Endothelial cell (in vitro differentiated cells): ENCODE measurements at regions not wholly inside any gene's neighbourhood (a gene's known extent, or its start where the extent isn't known, plus 50 kb on each side); places are given as distances from the start of the nearest gene placed in this dataset.

Source experiments
- DNase-seq: peaks from one replicate; pipeline ENCODE4 v3.0.0; 2021; ENCODE audit warnings: low spot score
- H3K27ac Mint-ChIP-seq: one replicate; pipeline ENCODE4 v1.8.0; 2021; ENCODE audit warnings: mixed read lengths, inconsistent platforms; ENCODE audit not compliant: unreplicated experiment
- H3K27me3 Mint-ChIP-seq: one replicate; pipeline ENCODE4 v1.8.0; 2021; ENCODE audit warnings: mild to moderate bottlenecking, moderate library complexity, mixed read lengths, inconsistent platforms; ENCODE audit not compliant: unreplicated experiment
- H3K36me3 Mint-ChIP-seq: one replicate; pipeline ENCODE4 v1.8.0; 2021; ENCODE audit warnings: mild to moderate bottlenecking, low read depth, mixed read lengths, inconsistent platforms; ENCODE audit not compliant: unreplicated experiment
- H3K4me1 Mint-ChIP-seq: one replicate; pipeline ENCODE4 v1.8.0; 2021; ENCODE audit warnings: mild to moderate bottlenecking, mixed read lengths, inconsistent platforms; ENCODE audit not compliant: unreplicated experiment
- H3K4me3 Mint-ChIP-seq: one replicate; pipeline ENCODE4 v1.8.0; 2021; ENCODE audit warnings: mild to moderate bottlenecking, mixed read lengths, inconsistent platforms; ENCODE audit not compliant: unreplicated experiment
- H3K9me3 Mint-ChIP-seq: one replicate; pipeline ENCODE4 v1.8.0; 2021; ENCODE audit warnings: mixed read lengths, inconsistent platforms; ENCODE audit not compliant: unreplicated experiment
- CTCF ChIP-seq: fragments of 200-600 bp; sonication (generic); IDR thresholded peaks from one replicate; pipeline ENCODE4 v1.5.0; 2021; ENCODE audit warnings: antibody characterized with exemption; ENCODE audit not compliant: unreplicated experiment

DNA sequence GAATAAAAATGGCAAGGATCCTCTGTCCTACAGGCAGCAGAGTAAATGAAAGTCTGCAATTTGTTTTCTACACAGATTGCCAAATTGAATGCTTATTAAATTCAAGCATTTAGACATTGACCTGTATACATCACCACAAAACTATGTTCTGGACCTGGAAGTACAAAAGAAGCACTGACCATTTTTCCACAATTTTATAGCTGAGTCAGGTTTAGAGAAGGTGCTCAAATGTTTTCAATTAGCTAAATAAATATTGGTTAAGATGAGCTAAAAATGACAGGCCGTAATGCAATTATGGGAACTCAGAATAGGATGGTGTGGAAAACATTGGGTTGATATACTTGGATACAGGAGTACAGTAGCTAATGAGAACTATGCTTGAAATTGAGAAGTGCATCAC lies 490.7 kb upstream of the MEIS1 start:
- H3K27me3 Mint-ChIP-seq, result peaks cover 1% of the 10 kb centered on the region
- no peaks in the 10 kb centered on the region for H3K9me3 Mint-ChIP-seq
- TF ChIP-seq CTCF, result no peak
- peaks cover 3% of the 10 kb centered on the region for H3K4me1 Mint-ChIP-seq
- H3K36me3 Mint-ChIP-seq, result no peaks in the 10 kb centered on the region
- no peak overlapping the region for H3K4me3 Mint-ChIP-seq
- DNase-seq, result no peak
- H3K27ac Mint-ChIP-seq, result no peak overlapping the region

DNA sequence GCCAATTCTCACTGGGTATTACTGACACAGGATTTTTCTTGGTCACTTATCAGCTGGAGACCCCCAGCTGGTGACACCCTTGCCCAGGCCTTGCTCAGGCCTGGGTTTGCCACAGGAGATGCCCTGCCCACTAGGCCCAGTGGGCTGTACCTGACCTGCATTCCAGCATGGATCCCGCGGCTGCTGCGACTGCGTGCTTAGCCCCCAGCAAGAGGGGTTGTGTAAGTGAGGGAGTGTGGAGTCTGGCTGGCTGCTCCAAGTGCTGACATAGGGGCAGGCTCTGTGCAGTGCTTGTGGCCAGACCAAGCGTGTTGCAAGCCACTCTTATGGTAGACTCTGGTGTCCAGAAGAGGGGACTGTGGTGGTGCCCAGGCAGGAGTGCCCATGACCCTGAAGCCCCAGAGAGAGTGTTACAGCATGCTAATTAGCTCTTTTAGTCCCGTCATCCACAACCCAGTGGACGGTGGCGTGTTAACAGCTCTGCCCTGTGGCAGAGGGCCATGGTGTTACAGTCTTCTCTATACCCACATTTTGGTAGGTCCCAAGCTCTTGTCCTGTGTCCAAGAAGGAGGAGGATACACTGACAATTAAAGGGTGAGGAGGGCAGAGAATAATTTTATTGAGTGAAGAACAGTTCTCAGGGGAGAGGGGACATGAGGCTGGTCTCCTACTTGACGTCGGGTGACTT lies 491.7 kb upstream of the MEIS1 start:
- H3K4me1 Mint-ChIP-seq, result peaks cover 3% of the 10 kb centered on the region
- H3K36me3 Mint-ChIP-seq, result no peaks in the 10 kb centered on the region
- no peak for DNase-seq
- H3K9me3 Mint-ChIP-seq, result no peaks in the 10 kb centered on the region
- no peak overlapping the region for H3K27ac Mint-ChIP-seq
- no peak for TF ChIP-seq CTCF
- H3K4me3 Mint-ChIP-seq, result no peak overlapping the region
- H3K27me3 Mint-ChIP-seq, result peaks cover 1% of the 10 kb centered on the region

DNA sequence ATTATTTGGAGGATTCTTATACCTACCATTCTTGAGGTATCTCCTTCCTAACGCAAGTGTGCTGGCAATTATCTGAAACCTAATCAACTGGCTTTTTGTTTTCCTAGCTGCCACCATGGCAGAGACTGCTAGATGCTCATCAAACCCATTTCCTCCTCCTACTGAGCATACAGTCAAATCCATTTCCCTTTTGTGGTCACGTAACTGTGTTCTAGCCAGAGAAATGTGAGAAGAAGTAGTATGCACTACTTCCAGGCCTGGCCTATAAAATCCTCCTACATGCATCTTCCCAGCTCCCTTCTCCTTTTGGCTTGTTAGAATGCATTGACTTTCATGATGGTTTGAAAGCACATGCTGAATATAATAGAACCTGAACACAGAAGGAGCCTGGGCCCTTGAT lies 494.1 kb upstream of the MEIS1 start:
- Mint-ChIP-seq H3K36me3 (no peaks in the 10 kb centered on the region), H3K27ac (no peak overlapping the region), H3K4me1 (peaks cover 3% of the 10 kb centered on the region), H3K9me3 (no peaks in the 10 kb centered on the region), H3K27me3 (peaks cover 1% of the 10 kb centered on the region), H3K4me3 (no peak overlapping the region)
- no peak for DNase-seq
- no peak for TF ChIP-seq CTCF

- no peak overlapping the region for H3K4me3 Mint-ChIP-seq
Observed at GRCh38 chr2:65939687-65940086, 495.2 kb upstream of the MEIS1 start.

More at GRCh38 chr2:65939687-65940086, 495.2 kb upstream of the MEIS1 start:
- TF ChIP-seq CTCF, result no peak
- no peak for DNase-seq
- Mint-ChIP-seq H3K36me3 (no peaks in the 10 kb centered on the region), H3K27me3 (peaks cover 1% of the 10 kb centered on the region), H3K4me1 (peaks cover 7% of the 10 kb centered on the region), H3K9me3 (no peaks in the 10 kb centered on the region), H3K27ac (no peak overlapping the region)
